Panc1 (cell line): ENCODE measurements at regions not wholly inside any gene's neighbourhood (a gene's known extent, or its start where the extent isn't known, plus 50 kb on each side); places are given as distances from the start of the nearest gene placed in this dataset.

Experiments
- ATAC-seq: fragments of 200-7000 bp; cut with Tn5 transposase; 2 replicates; pipeline ENCODE4 v1.9.1; 2020; ENCODE audit warnings: mild to moderate bottlenecking, moderate library complexity
- BruUV-seq: library from RNA; stranded (reverse); fragments of 400-500 nt; replicated peaks from 2 replicates; lab custom pipeline; 2021; lab: Mats Ljungman, UMichigan
- CTCF ChIA-PET: fragments of 300-600 bp; sonication (Branson Sonifier 250); formaldehyde crosslinking; loops from one replicate; lab custom pipeline; 2022; ENCODE audit warnings: antibody characterized with exemption; lab: Charles Lee
- POLR2A ChIA-PET: fragments of 300-600 bp; sonication (Branson Sonifier 250); formaldehyde crosslinking; loops from one replicate; lab custom pipeline; 2022; ENCODE audit warnings: antibody characterized with exemption; lab: Charles Lee
- DNase-seq: peaks from one replicate; pipeline ENCODE4 v3.0.0-alpha.2; 2010; ENCODE audit warnings: low read depth, low spot score
- H3K27ac ChIP-seq: 2 replicates; pipeline ENCODE4 v1.5.1; 2011; ENCODE audit warnings: mild to moderate bottlenecking, low read length, inconsistent platforms
- H3K27me3 ChIP-seq: fragments of 200-500 bp; sonication (Bioruptor generic); 2 replicates; pipeline ENCODE4 v1.6.0; 2014; ENCODE audit warnings: low read length, inconsistent platforms; ENCODE audit not compliant: control insufficient read depth, insufficient read depth
- H3K36me3 ChIP-seq: fragments of 200-500 bp; sonication (Bioruptor generic); 2 replicates; pipeline ENCODE4 v1.5.1; 2014; ENCODE audit warnings: inconsistent platforms, mild to moderate bottlenecking, low read length, moderate library complexity; ENCODE audit not compliant: control insufficient read depth, insufficient read depth
- H3K4me1 ChIP-seq: 2 replicates; pipeline ENCODE4 v1.5.1; 2011; ENCODE audit warnings: inconsistent platforms, mild to moderate bottlenecking, low read length, moderate library complexity; ENCODE audit not compliant: control insufficient read depth, insufficient read depth
- H3K4me3 ChIP-seq, 2 experiments: 2 replicates each; pipeline ENCODE4 v1.5.1; 2011 to 2012; ENCODE audit warnings: low read depth in 2 of 2, low read length in 2 of 2, mild to moderate bottlenecking in 2 of 2, inconsistent platforms in 1 of 2, moderate library complexity in 1 of 2
- H3K9me3 ChIP-seq: fragments of 200-500 bp; sonication (Bioruptor generic); 2 replicates; pipeline ENCODE4 v1.5.1; 2014; ENCODE audit warnings: low read depth, mild to moderate bottlenecking, inconsistent platforms, low read length, moderate library complexity; ENCODE audit not compliant: control insufficient read depth, insufficient read depth
- POLR2AphosphoS5 ChIP-seq: IDR thresholded peaks from 2 replicates; pipeline ENCODE4 v1.6.1; 2012; ENCODE audit warnings: mild to moderate bottlenecking, low read depth, low read length, moderate library complexity
- SIN3A ChIP-seq: IDR thresholded peaks from 2 replicates; pipeline ENCODE4 v1.6.1; 2012; ENCODE audit warnings: low read depth, mild to moderate bottlenecking, low read length, moderate library complexity, borderline replicate concordance; ENCODE audit not compliant: insufficient read depth
- TCF7L2 ChIP-seq: IDR thresholded peaks from 2 replicates; pipeline ENCODE4 v1.6.1; 2011; ENCODE audit warnings: mild to moderate bottlenecking, low read depth, low read length, inconsistent platforms
- in situ Hi-C: cut with HindIII; loops from 2 replicates; pipeline ENCODE4 v1.10.0; 2016; ENCODE audit warnings: low sequenced_read_pairs, low pct_unique_long_range_greater_than_20kb
- intact Hi-C: fragments of 100-400 bp; cut with micrococcal nuclease; formaldehyde crosslinking; loops from one replicate; pipeline ENCODE4 v1.10.0; 2022; ENCODE audit not compliant: unreplicated experiment
- TF ChIP-seq, protein P1 (sequence below), 2 experiments: IDR thresholded peaks; 2 replicates each; pipeline ENCODE4 v1.6.1; 2011 to 2012; ENCODE audit warnings: low read depth in 2 of 2, control low read depth in 1 of 2, low read length in 1 of 2, mild to moderate bottlenecking in 1 of 2, moderate library complexity in 1 of 2; ENCODE audit not compliant: insufficient read depth in 1 of 2
- TF ChIP-seq, protein P2 (sequence below): fragments of 450-650 bp; IDR thresholded peaks from 2 replicates; pipeline ENCODE4 v1.5.1; 2017; ENCODE audit warnings: mild to moderate bottlenecking

GRCh38 chr5:71988808-71989207 is 118.5 kb upstream of the MAP1B start:
- DNase-seq (no peak), ATAC-seq (no peak)
- CTCF ChIA-PET = no interaction called here
- Histone ChIP-seq H3K27ac (no peak overlapping the region), H3K27me3 (peaks cover 10% of the 10 kb centered on the region), H3K9me3 (no peaks in the 10 kb centered on the region), H3K4me1 (no peaks in the 10 kb centered on the region), H3K4me3 (no peak overlapping the region), H3K36me3 (no peaks in the 10 kb centered on the region)
- TF ChIP-seq POLR2AphosphoS5 (no peak), SIN3A (no peak), TCF7L2 (no peak)
- TF ChIP-seq, protein P1, sequence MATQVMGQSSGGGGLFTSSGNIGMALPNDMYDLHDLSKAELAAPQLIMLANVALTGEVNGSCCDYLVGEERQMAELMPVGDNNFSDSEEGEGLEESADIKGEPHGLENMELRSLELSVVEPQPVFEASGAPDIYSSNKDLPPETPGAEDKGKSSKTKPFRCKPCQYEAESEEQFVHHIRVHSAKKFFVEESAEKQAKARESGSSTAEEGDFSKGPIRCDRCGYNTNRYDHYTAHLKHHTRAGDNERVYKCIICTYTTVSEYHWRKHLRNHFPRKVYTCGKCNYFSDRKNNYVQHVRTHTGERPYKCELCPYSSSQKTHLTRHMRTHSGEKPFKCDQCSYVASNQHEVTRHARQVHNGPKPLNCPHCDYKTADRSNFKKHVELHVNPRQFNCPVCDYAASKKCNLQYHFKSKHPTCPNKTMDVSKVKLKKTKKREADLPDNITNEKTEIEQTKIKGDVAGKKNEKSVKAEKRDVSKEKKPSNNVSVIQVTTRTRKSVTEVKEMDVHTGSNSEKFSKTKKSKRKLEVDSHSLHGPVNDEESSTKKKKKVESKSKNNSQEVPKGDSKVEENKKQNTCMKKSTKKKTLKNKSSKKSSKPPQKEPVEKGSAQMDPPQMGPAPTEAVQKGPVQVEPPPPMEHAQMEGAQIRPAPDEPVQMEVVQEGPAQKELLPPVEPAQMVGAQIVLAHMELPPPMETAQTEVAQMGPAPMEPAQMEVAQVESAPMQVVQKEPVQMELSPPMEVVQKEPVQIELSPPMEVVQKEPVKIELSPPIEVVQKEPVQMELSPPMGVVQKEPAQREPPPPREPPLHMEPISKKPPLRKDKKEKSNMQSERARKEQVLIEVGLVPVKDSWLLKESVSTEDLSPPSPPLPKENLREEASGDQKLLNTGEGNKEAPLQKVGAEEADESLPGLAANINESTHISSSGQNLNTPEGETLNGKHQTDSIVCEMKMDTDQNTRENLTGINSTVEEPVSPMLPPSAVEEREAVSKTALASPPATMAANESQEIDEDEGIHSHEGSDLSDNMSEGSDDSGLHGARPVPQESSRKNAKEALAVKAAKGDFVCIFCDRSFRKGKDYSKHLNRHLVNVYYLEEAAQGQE (IDR thresholded peaks at IDR 0.05; ENCODE audit: insufficient read depth in 1 of 2, low read depth in 2 of 2, low read length in 1 of 2) = no peak
- TF ChIP-seq, protein P2, sequence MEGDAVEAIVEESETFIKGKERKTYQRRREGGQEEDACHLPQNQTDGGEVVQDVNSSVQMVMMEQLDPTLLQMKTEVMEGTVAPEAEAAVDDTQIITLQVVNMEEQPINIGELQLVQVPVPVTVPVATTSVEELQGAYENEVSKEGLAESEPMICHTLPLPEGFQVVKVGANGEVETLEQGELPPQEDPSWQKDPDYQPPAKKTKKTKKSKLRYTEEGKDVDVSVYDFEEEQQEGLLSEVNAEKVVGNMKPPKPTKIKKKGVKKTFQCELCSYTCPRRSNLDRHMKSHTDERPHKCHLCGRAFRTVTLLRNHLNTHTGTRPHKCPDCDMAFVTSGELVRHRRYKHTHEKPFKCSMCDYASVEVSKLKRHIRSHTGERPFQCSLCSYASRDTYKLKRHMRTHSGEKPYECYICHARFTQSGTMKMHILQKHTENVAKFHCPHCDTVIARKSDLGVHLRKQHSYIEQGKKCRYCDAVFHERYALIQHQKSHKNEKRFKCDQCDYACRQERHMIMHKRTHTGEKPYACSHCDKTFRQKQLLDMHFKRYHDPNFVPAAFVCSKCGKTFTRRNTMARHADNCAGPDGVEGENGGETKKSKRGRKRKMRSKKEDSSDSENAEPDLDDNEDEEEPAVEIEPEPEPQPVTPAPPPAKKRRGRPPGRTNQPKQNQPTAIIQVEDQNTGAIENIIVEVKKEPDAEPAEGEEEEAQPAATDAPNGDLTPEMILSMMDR = no peak
- intact Hi-C loops (no loop called here), in situ Hi-C loops (no loop called here)
- BruUV-seq = no TSS peak
- POLR2A ChIA-PET = no interaction called here

GRCh38 chr5:71993600-71993999 is 113.7 kb upstream of the MAP1B start:
- in situ Hi-C loops = no loop called here
- Histone ChIP-seq H3K9me3 (no peaks in the 10 kb centered on the region), H3K36me3 (no peaks in the 10 kb centered on the region), H3K4me3 (no peak overlapping the region), H3K27ac (no peak overlapping the region), H3K4me1 (no peaks in the 10 kb centered on the region), H3K27me3 (peaks cover 10% of the 10 kb centered on the region)
- ATAC-seq = no peak
- intact Hi-C loops = no loop called here
- ChIA-PET POLR2A (interaction anchor here (0.6 kb wide), 1 partner anchor 10 kb away, joined by 5 read pairs; no protein-coding TSS in a partner anchor), CTCF (no interaction called here)
- no peak for DNase-seq
- TF ChIP-seq, protein P1 (IDR thresholded peaks at IDR 0.05; ENCODE audit: insufficient read depth in 1 of 2, low read depth in 2 of 2, low read length in 1 of 2) = no peak
- TF ChIP-seq SIN3A (no peak), TCF7L2 (no peak), POLR2AphosphoS5 (no peak)
- TF ChIP-seq, protein P2 = no peak
- BruUV-seq = no TSS peak
